ENCODE measurements at regions not wholly inside any gene's neighbourhood (a gene's known extent, or its start where the extent isn't known, plus 50 kb on each side); places are given as distances from the start of the nearest gene placed in this dataset.
"Not testable (repeated sequence)": the region's sequence is repeated elsewhere in the genome, so short reads cannot be mapped to it uniquely, and the experiment has no call there.

DNA sequence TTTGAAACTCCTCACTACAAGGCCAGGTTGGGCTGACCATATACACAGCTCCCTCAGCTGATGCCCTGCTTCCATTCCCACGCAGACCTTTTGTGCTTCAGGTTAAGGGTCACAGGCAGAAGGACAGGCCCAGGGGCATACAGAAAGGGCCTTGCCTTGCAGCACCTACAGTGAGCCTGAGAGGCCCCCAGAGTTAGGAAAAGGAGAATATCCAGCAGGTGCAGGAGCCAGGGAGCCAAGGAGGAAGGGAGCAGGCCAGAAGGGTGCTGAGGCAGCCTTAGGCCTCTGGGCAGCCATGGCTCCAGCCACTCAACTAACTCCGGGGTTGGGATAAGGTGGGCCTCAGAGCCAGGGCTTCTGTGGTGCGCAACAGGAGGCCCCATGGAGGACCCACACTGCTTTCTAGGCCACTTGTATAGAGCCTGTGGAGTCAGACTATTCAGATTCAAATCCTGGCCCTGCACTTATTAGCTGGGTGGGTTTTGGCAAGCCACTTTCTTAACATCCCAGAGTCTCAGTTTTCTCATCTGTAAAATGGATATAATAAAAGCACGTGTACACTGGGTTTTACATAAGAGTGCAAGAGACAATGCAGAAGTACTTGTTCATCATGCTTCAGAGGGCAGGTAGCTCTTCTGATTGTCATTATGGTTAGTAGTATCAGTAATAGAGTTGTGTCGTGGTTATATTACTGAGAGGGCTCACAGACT lies 214.6 kb upstream of the HAAO start:
- H3K36me3 Mint-ChIP-seq (ENCODE audit: low read depth), result no peaks in the 10 kb centered on the region
- CTCF ChIA-PET, result interaction anchor here (0.6 to 1.5 kb wide), 4 partner anchors 8 to 131 kb away, joined by 3 to 5 read pairs (median 3); no protein-coding TSS in a partner anchor
- peaks cover 5% of the 10 kb centered on the region for H3K9me3 Mint-ChIP-seq
- peaks cover 4% of the 10 kb centered on the region for H3K27me3 Mint-ChIP-seq
- no peak overlapping the region for H3K4me3 Mint-ChIP-seq
- POLR2A ChIA-PET, result no interaction called here
- DNase-seq, result no peak
- no peak overlapping the region for H3K27ac Mint-ChIP-seq
- peaks cover 12% of the 10 kb centered on the region for H3K4me1 Mint-ChIP-seq

- H3K27ac Mint-ChIP-seq, result no peak overlapping the region
- ChIA-PET POLR2A (no interaction called here), CTCF (interaction anchor here (0.6 kb wide), 1 partner anchor 131 kb away, joined by 3 read pairs; no protein-coding TSS in a partner anchor)
- peaks cover 4% of the 10 kb centered on the region for H3K27me3 Mint-ChIP-seq
- no peaks in the 10 kb centered on the region for H3K36me3 Mint-ChIP-seq (ENCODE audit: low read depth)
- H3K4me3 Mint-ChIP-seq, result no peak overlapping the region
- peaks cover 5% of the 10 kb centered on the region for H3K9me3 Mint-ChIP-seq
- DNase-seq, result no peak
- peaks cover 11% of the 10 kb centered on the region for H3K4me1 Mint-ChIP-seq
Observed at GRCh38 chr2:43005975-43006833, 213.8 kb upstream of the HAAO start.

- peaks cover 5% of the 10 kb centered on the region for H3K9me3 Mint-ChIP-seq
- H3K27ac Mint-ChIP-seq, result no peak overlapping the region
- no peak overlapping the region for H3K4me3 Mint-ChIP-seq
- POLR2A ChIA-PET, result no interaction called here
- CTCF ChIA-PET, result interaction anchor here (0.6 kb wide), 1 partner anchor 123 kb away, joined by 4 read pairs; no protein-coding TSS in a partner anchor
- no peaks in the 10 kb centered on the region for H3K36me3 Mint-ChIP-seq (ENCODE audit: low read depth)
- no peak for DNase-seq
- H3K27me3 Mint-ChIP-seq, result peaks cover 4% of the 10 kb centered on the region
- H3K4me1 Mint-ChIP-seq, result peaks cover 3% of the 10 kb centered on the region
Observed at GRCh38 chr2:43005245-43005974, 213.0 kb upstream of the HAAO start.

DNA sequence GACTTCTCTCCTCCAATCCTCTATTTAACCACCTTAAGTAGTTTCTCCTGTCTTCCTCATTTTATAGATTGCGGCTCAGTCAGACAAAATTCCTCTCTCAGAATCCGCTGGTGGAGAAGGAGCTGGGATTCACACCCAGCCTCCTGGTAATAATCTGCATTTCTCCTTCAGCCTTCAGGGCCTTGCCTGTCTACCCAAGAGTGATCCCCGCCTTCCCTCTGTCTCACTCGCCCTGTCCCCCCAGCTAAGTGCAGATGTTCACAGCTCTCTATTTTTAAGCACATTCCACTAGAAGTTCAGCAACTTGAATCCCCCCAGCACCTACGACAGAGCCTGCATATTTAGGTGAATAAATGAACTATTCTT lies 212.5 kb upstream of the HAAO start:
- Mint-ChIP-seq H3K36me3 (ENCODE audit: low read depth) (no peaks in the 10 kb centered on the region), H3K4me1 (no peaks in the 10 kb centered on the region), H3K4me3 (no peak overlapping the region), H3K27ac (no peak overlapping the region), H3K9me3 (peaks cover 5% of the 10 kb centered on the region), H3K27me3 (peaks cover 4% of the 10 kb centered on the region)
- ChIA-PET CTCF (interaction anchor here (0.6 kb wide), 1 partner anchor 122 kb away, joined by 4 read pairs; no protein-coding TSS in a partner anchor), POLR2A (no interaction called here)
- no peak for DNase-seq

GRCh38 chr2:43004126-43004865 lies 211.9 kb upstream of the HAAO start:
- POLR2A ChIA-PET; H3K27ac Mint-ChIP-seq; DNase-seq; H3K9me3 Mint-ChIP-seq; H3K4me3 Mint-ChIP-seq; H3K36me3 Mint-ChIP-seq (ENCODE audit: low read depth); CTCF ChIA-PET; H3K4me1 Mint-ChIP-seq; H3K27me3 Mint-ChIP-seq: not testable (repeated sequence)

- DNase-seq, result no peak
- no peak overlapping the region for H3K4me3 Mint-ChIP-seq
- peaks cover 5% of the 10 kb centered on the region for H3K9me3 Mint-ChIP-seq
- H3K27ac Mint-ChIP-seq, result no peak overlapping the region
- H3K4me1 Mint-ChIP-seq, result no peaks in the 10 kb centered on the region
- H3K27me3 Mint-ChIP-seq, result peaks cover 4% of the 10 kb centered on the region
- CTCF ChIA-PET, result no interaction called here
- no peaks in the 10 kb centered on the region for H3K36me3 Mint-ChIP-seq (ENCODE audit: low read depth)
- POLR2A ChIA-PET, result no interaction called here
Observed at GRCh38 chr2:43003702-43004101, 211.3 kb upstream of the HAAO start.

DNA sequence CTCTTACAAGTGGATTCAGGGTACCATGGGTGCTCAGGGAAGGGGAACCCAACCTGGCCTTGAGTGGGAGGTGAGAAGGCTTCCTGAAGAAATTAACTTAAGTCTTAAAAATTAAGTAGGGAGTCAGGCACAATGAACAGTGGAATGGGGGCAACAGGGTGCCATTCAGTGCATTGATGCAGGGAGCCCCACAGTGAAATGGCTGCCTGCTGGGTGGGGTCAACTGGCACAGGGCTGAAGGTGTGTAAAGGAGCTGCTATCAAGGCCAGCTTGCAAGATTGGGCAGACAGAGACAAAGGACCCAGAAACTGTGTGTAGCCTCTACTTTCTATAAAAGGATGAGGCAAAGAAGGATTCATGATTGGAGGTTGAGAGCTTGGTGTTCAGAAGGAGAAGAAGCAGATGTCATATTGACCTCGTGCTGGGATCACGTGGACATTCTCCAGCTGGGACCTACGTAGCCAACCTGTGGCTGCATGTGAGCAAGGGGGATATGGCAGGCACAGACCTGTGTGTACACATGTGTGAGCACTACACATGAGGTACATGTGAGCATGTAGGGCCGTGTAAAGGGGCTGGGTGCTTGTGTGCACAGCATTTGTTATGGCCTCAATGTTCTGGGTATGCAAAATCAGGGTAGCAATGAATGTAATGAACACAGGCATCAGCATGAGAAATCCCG lies 209.5 kb upstream of the HAAO start:
- H3K9me3 Mint-ChIP-seq, result no peaks in the 10 kb centered on the region
- DNase-seq, result no peak
- H3K4me1 Mint-ChIP-seq, result no peaks in the 10 kb centered on the region
- H3K36me3 Mint-ChIP-seq (ENCODE audit: low read depth), result no peaks in the 10 kb centered on the region
- peaks cover 6% of the 10 kb centered on the region for H3K27me3 Mint-ChIP-seq
- no peak overlapping the region for H3K4me3 Mint-ChIP-seq
- POLR2A ChIA-PET, result no interaction called here
- H3K27ac Mint-ChIP-seq, result no peak overlapping the region
- CTCF ChIA-PET, result no interaction called here

GRCh38 chr2:43001055-43001378 lies 208.6 kb upstream of the HAAO start:
- no peaks in the 10 kb centered on the region for H3K9me3 Mint-ChIP-seq
- no peak overlapping the region for H3K27ac Mint-ChIP-seq
- H3K4me1 Mint-ChIP-seq, result no peaks in the 10 kb centered on the region
- no peak for DNase-seq
- no peaks in the 10 kb centered on the region for H3K36me3 Mint-ChIP-seq (ENCODE audit: low read depth)
- H3K27me3 Mint-ChIP-seq, result peaks cover 6% of the 10 kb centered on the region
- CTCF ChIA-PET, result no interaction called here
- no peak overlapping the region for H3K4me3 Mint-ChIP-seq
- POLR2A ChIA-PET, result no interaction called here

DNA sequence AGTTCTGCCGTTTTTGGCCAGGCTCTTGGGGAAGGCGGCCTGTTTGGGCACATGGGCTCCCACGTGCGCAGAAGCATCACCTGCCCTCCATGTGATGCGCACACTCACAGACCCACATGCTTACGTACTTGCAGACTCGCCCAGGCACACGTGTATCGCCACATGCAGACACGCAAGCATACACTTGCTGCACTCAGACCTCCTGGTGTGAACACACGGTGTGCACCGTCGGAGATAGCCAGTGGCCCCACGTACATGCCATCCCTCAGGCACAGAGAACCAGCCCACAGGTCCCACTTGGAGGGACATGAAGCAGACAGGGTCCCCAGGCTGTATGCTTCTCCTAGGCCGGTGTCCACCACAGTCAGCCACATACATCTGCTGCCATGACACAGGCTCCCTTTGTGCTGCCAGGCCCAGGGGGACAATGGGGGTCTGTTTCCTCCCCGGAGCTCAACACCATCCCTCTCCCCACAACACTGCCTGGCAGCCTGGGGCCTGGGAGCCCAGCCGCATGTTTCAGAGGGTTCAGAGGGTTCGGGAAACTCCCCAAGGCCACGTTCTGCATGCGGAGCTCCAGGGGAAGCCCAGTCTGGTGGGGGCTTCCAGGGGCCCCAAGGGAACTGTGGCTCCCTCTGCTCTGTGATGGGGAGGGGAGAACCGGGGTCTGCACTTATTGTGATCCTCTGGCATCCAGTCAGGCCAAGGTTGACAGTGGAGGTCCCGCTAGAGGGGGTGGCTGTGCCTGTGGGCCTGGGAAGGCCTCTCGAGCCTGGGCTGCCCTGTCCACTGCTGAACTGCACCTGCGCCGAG lies 208.1 kb upstream of the HAAO start:
- no peak for DNase-seq
- Mint-ChIP-seq H3K4me1 (no peaks in the 10 kb centered on the region), H3K4me3 (no peak overlapping the region), H3K9me3 (no peaks in the 10 kb centered on the region), H3K27me3 (peaks cover 8% of the 10 kb centered on the region), H3K36me3 (ENCODE audit: low read depth) (no peaks in the 10 kb centered on the region), H3K27ac (no peak overlapping the region)
- POLR2A ChIA-PET, result no interaction called here
- CTCF ChIA-PET, result no interaction called here

- Mint-ChIP-seq H3K4me1 (no peaks in the 10 kb centered on the region), H3K36me3 (ENCODE audit: low read depth) (no peaks in the 10 kb centered on the region), H3K9me3 (no peaks in the 10 kb centered on the region), H3K27me3 (peaks cover 8% of the 10 kb centered on the region), H3K4me3 (no peak overlapping the region), H3K27ac (no peak overlapping the region)
- ChIA-PET POLR2A (no interaction called here), CTCF (no interaction called here)
- DNase-seq, result no peak
Observed at GRCh38 chr2:42999856-43000241, 207.5 kb upstream of the HAAO start.

GRCh38 chr2:42999391-42999841 lies 207.0 kb upstream of the HAAO start:
- Mint-ChIP-seq H3K4me3 (no peak overlapping the region), H3K36me3 (ENCODE audit: low read depth) (no peaks in the 10 kb centered on the region), H3K9me3 (no peaks in the 10 kb centered on the region), H3K4me1 (no peaks in the 10 kb centered on the region), H3K27ac (no peak overlapping the region), H3K27me3 (peaks cover 4% of the 10 kb centered on the region)
- CTCF ChIA-PET, result no interaction called here
- no peak for DNase-seq
- POLR2A ChIA-PET, result no interaction called here

DNA sequence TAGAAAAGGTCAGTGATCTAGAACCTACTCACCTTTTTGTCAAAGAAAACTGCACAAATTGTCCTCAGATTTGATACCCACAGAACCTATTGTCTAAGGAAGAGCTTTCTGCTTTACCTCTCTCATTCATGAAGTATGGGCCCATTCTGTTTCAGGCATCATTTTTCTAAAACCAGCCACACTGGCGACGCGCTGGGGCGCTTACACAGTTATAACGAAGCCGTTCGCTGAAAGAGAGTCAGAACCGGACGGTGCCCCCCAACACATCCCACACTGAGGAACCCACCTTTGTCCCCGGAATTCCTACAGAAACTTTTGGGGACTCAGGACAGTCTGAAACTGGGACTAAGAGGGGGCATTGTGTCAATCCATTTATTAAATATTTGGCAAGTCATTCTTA lies 206.3 kb upstream of the HAAO start:
- Mint-ChIP-seq H3K4me1 (no peaks in the 10 kb centered on the region), H3K27ac (no peak overlapping the region), H3K27me3 (peaks cover 4% of the 10 kb centered on the region), H3K36me3 (ENCODE audit: low read depth) (no peaks in the 10 kb centered on the region), H3K4me3 (no peak overlapping the region), H3K9me3 (no peaks in the 10 kb centered on the region)
- POLR2A ChIA-PET, result no interaction called here
- CTCF ChIA-PET, result interaction anchor here (1.1 kb wide), 1 partner anchor 9 kb away, joined by 3 read pairs; no protein-coding TSS in a partner anchor
- DNase-seq, result no peak
